PC-9 (cell line): ENCODE measurements at regions not wholly inside any gene's neighbourhood (a gene's known extent, or its start where the extent isn't known, plus 50 kb on each side); places are given as distances from the start of the nearest gene placed in this dataset.

Source experiments
- BruUV-seq: library from RNA; stranded (reverse); fragments of 400-500 nt; replicated peaks from 2 replicates; lab custom pipeline; 2021; lab: Mats Ljungman, UMichigan
- CTCF ChIA-PET: fragments of 300-600 bp; sonication (Branson Sonifier 250); formaldehyde crosslinking; loops from one replicate; lab custom pipeline; 2022; ENCODE audit warnings: antibody characterized with exemption; lab: Charles Lee
- POLR2A ChIA-PET: fragments of 300-600 bp; sonication (Branson Sonifier 250); formaldehyde crosslinking; loops from one replicate; lab custom pipeline; 2022; ENCODE audit warnings: antibody characterized with exemption; ENCODE audit not compliant: unreplicated experiment; lab: Charles Lee
- DNase-seq, 2 experiments: peaks; one replicate each; pipeline versions ENCODE4 v3.0.0 to v3.0.0-alpha.2; 2015 to 2022; ENCODE audit warnings: mixed read lengths in 1 of 2
- H2AFZ ChIP-seq: fragments of 200-600 bp; sonication (generic); 2 replicates; pipeline ENCODE4 v1.8.1; 2017; ENCODE audit warnings: antibody characterized with exemption
- H3F3A ChIP-seq: fragments of 200-600 bp; sonication (generic); 2 replicates; pipeline ENCODE4 v1.8.1; 2017; ENCODE audit warnings: antibody characterized with exemption, mild to moderate bottlenecking, low read depth; ENCODE audit not compliant: insufficient read depth
- H3K27ac ChIP-seq: fragments of 200-600 bp; sonication (generic); 2 replicates; pipeline ENCODE4 v1.6.1; 2016; ENCODE audit warnings: mixed run types
- H3K27me3 ChIP-seq: fragments of 200-600 bp; sonication (generic); 2 replicates; pipeline ENCODE4 v1.6.1; 2016; ENCODE audit warnings: low read depth, mixed run types; ENCODE audit not compliant: insufficient read depth
- H3K36me3 ChIP-seq: fragments of 200-600 bp; sonication (generic); 2 replicates; pipeline ENCODE4 v1.6.1; 2016; ENCODE audit warnings: low read depth, mixed run types
- H3K4me1 ChIP-seq: fragments of 200-600 bp; sonication (generic); replicated peaks from 2 replicates; pipeline ENCODE4 v1.6.1; 2016; ENCODE audit warnings: mixed run types; ENCODE audit not compliant: insufficient read depth
- H3K4me2 ChIP-seq: fragments of 200-600 bp; sonication (generic); 2 replicates; pipeline ENCODE4 v1.6.1; 2017; ENCODE audit warnings: mixed run types
- H3K4me3 ChIP-seq: fragments of 200-600 bp; sonication (generic); 2 replicates; pipeline ENCODE4 v1.6.1; 2016; ENCODE audit warnings: mixed run types
- H3K79me2 ChIP-seq: fragments of 200-600 bp; sonication (generic); 2 replicates; pipeline ENCODE4 v1.6.1; 2017; ENCODE audit warnings: low read depth, mixed run types
- H3K9me2 ChIP-seq: fragments of 200-600 bp; sonication (generic); 2 replicates; pipeline ENCODE4 v1.8.1; 2017; ENCODE audit warnings: mild to moderate bottlenecking; ENCODE audit not compliant: insufficient read depth
- H3K9me3 ChIP-seq: fragments of 200-600 bp; sonication (generic); 2 replicates; pipeline ENCODE4 v1.8.1; 2016; ENCODE audit warnings: low read depth; ENCODE audit not compliant: insufficient read depth
- H4K20me1 ChIP-seq: fragments of 200-600 bp; sonication (generic); 2 replicates; pipeline ENCODE4 v1.8.1; 2017; ENCODE audit not compliant: insufficient read depth
- CTCF ChIP-seq: fragments of 200-600 bp; sonication (generic); conservative IDR thresholded peaks from 2 replicates; pipeline ENCODE4 v1.6.1; 2017; ENCODE audit warnings: mixed run types, antibody characterized with exemption, mild to moderate bottlenecking, moderate library complexity
- EZH2 ChIP-seq: fragments of 200-600 bp; sonication (generic); IDR thresholded peaks from 2 replicates; pipeline ENCODE4 v1.8.0; 2017; ENCODE audit warnings: antibody characterized with exemption, low read depth
- intact Hi-C: fragments of 100-400 bp; cut with micrococcal nuclease; formaldehyde crosslinking; loops from one replicate; pipeline ENCODE4 v1.10.0; 2022; ENCODE audit not compliant: unreplicated experiment

- Histone ChIP-seq H3F3A (no peaks in the 10 kb centered on the region), H3K9me3 (no peaks in the 10 kb centered on the region), H3K4me3 (no peak overlapping the region), H3K27ac (no peak overlapping the region), H3K27me3 (no peaks in the 10 kb centered on the region), H3K4me2 (no peak overlapping the region), H3K4me1 (no peaks in the 10 kb centered on the region), H3K9me2 (no peaks in the 10 kb centered on the region), H2AFZ (no peak overlapping the region), H3K79me2 (no peaks in the 10 kb centered on the region), H3K36me3 (no peaks in the 10 kb centered on the region), H4K20me1 (no peaks in the 10 kb centered on the region)
- no peak for DNase-seq
- CTCF ChIA-PET = no interaction called here
- POLR2A ChIA-PET = no interaction called here
- BruUV-seq = no TSS peak
- intact Hi-C loops = no loop called here
- no peak for TF ChIP-seq EZH2
- no peak for TF ChIP-seq CTCF
These were observed 281.6 kb upstream of the OBI1 start for GRCh38 chr13:78940455-78941130.

- no TSS peak for BruUV-seq
- Histone ChIP-seq H3F3A (no peaks in the 10 kb centered on the region), H3K79me2 (no peaks in the 10 kb centered on the region), H3K4me1 (no peaks in the 10 kb centered on the region), H3K9me2 (no peaks in the 10 kb centered on the region), H2AFZ (no peak overlapping the region), H3K4me3 (no peak overlapping the region), H4K20me1 (no peaks in the 10 kb centered on the region), H3K27me3 (no peaks in the 10 kb centered on the region), H3K36me3 (no peaks in the 10 kb centered on the region), H3K9me3 (no peaks in the 10 kb centered on the region), H3K27ac (no peak overlapping the region), H3K4me2 (no peak overlapping the region)
- ChIA-PET POLR2A (no interaction called here), CTCF (no interaction called here)
- no peak for TF ChIP-seq EZH2
- TF ChIP-seq CTCF = no peak
- no peak for DNase-seq
- intact Hi-C loops = no loop called here
These were observed 275.4 kb upstream of the OBI1 start for GRCh38 chr13:78934336-78934735.

- DNase-seq = no peak
- CTCF ChIA-PET = no interaction called here
- H3K36me3 ChIP-seq = no peaks in the 10 kb centered on the region
- no peak overlapping the region for H3K4me2 ChIP-seq
- H2AFZ ChIP-seq = no peak overlapping the region
- no peaks in the 10 kb centered on the region for H3K9me2 ChIP-seq
- no peaks in the 10 kb centered on the region for H3K79me2 ChIP-seq
- H3K27me3 ChIP-seq = no peaks in the 10 kb centered on the region
- H3K9me3 ChIP-seq = no peaks in the 10 kb centered on the region
- no peaks in the 10 kb centered on the region for H3F3A ChIP-seq
- POLR2A ChIA-PET = no interaction called here
- no peaks in the 10 kb centered on the region for H4K20me1 ChIP-seq
- H3K27ac ChIP-seq = no peak overlapping the region
- BruUV-seq = no TSS peak
- no peaks in the 10 kb centered on the region for H3K4me1 ChIP-seq
- H3K4me3 ChIP-seq = no peak overlapping the region
- TF ChIP-seq CTCF (no peak), EZH2 (no peak)
- intact Hi-C loops = no loop called here
These were observed 256.1 kb upstream of the OBI1 start for GRCh38 chr13:78915015-78915414.
